ENCODE measurements at regions not wholly inside any gene's neighbourhood (a gene's known extent, or its start where the extent isn't known, plus 50 kb on each side); places are given as distances from the start of the nearest gene placed in this dataset.

DNA sequence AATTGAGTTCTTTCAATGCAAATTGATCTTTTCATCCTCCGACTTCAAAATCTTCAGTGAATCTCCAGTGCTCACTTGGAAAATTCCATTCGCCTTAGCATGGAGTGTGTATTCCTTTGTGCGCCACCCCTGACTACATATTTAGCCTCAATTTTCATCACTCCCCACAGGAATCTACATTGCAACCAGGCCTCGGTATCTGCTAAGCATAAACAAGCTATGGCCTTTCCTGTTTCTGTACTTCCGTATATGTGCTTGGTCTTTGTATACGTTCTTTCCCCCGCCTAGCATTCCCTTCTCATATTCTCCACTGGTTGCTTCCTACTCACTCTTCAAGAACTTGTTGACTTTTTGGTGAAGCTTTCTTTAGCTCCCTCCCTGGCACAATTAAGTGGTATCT is 470.8 kb downstream of the LMO4 start:
- no peak for TF ChIP-seq CTCF (conservative IDR thresholded peaks at IDR 0.05 in 1 of 2, IDR thresholded peaks at IDR 0.05 in 1 of 2; ENCODE audit: low read depth in 1 of 2, low read length in 2 of 2)
- TF ChIP-seq EZH2 (IDR thresholded peaks at IDR 0.05; ENCODE audit: low read length, missing control alignments) = no peak

Data from fibroblast of lung (primary cell).